IPS-NIHi11 (cell line): ENCODE measurements at regions not wholly inside any gene's neighbourhood (a gene's known extent, or its start where the extent isn't known, plus 50 kb on each side); places are given as distances from the start of the nearest gene placed in this dataset.

Experiments used
- DNase-seq: peaks from one replicate; pipeline ENCODE4 v3.0.0; 2012; ENCODE audit warnings: mixed read lengths, low spot score

- no peak for DNase-seq
Observed at GRCh38 chr3:107263269-107264021, 113.8 kb upstream of the CCDC54 start.

GRCh38 chr3:107264888-107265287 lies 112.4 kb upstream of the CCDC54 start:
- peak; percentile 8 for DNase-seq

DNA sequence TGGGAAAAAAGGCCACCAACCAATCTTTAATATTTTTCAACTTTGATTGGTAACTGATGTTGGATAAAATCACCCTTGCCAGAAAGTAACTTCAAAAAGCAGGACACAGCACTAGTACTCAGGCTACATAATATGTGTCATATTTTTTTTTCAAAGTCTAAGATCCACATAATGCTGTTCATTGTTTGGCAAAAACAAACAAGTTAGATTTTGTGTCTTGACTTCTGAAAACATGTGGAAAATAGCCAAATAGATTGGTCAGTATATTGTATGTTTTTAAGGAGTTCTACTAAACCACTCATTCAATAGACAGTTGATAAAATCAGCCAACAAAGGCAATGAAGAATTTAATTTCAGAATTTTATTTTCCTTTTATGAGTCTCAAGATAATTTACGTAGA lies 111.7 kb upstream of the CCDC54 start:
- DNase-seq = no peak

GRCh38 chr3:107268469-107268868 lies 108.8 kb upstream of the CCDC54 start:
- DNase-seq = no peak

- no peak for DNase-seq
Observed at GRCh38 chr3:107269136-107269535, 108.1 kb upstream of the CCDC54 start.

DNA sequence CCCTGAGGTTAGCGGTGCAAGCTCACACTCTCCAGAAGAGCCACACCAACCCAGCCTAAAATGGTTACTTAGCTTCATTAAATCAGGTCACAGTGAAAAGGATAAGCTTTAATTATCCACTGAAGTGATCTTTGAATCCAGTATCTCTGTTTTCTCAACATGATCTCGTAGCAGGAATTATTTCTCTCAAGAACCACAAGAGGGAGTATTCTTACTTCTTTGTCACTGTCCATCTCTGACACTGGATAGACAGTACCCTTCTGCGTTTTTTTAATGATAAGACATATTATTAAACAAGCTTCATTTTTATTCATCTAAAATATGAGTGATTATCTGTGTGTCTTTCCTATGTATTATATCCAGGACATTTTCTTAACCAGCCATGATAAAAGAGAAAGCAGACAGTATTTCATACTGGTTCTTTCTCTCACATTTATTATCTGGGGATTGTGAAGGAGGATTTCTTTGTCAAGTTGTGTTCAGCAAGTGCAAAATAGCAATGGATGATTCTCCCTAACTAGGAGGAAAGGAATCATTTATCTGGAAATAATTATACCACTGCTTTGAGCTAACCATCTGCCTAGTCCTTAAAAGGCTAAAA lies 105.4 kb upstream of the CCDC54 start:
- DNase-seq = peak; percentile 33

DNA sequence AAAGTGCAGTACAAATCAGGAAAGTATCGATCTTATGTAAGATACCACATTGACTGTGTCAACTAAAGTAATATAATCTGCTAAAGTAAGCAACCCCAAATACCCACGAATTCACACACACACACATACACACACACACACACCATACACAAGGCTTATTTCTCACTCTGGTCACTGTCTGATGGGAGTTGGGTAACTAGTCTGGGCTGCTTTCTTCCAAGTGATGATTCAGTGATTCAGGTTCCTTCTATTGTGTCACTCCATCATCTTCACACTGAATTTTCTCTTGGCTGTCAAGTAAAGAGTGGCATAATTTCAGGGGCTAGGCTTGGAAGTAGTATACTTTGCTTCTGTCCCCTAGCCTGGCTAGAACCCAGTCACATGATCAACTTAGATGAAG lies 104.8 kb upstream of the CCDC54 start:
- DNase-seq = no peak

DNA sequence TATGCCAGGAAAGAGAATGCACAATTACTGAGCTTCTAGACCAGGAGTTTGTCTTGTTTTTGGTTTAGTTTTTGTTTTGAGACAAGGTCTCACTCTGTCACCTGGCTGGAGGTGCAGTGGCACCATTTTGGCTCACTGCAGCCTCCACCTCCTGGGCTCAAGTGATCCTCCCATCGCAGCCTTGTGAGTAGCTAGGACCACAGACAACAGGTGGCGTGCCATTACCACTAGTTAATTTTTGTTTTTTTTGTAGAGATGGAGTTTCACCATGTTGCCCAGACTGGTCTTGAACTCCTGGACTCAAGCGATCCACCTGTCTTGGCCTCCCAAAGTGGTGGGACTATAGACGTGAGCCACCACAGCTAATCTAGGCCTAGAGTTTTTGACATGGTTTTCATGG lies 104.4 kb upstream of the CCDC54 start:
- DNase-seq = no peak

DNA sequence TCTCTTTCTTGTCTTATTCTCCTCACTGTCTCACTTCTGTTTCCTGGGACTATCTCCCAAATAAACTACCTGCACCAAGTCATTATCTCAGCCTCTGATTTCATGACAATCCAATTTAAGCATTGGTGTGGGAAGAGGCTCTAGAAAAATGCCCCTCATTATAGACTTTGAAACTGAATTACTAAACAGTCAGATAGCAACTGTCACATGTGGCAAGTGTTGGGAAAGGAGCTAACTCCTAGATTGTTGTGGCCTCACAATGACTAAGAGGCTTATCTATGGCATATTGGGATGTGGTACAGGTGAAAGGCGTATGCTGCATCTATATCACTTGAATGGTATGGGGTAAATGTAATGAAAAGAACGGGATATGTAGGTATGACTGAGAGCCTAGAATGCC lies 103.5 kb upstream of the CCDC54 start:
- DNase-seq = no peak

GRCh38 chr3:107275511-107275910 lies 101.7 kb upstream of the CCDC54 start:
- DNase-seq = no peak

GRCh38 chr3:107283948-107284347 lies 93.3 kb upstream of the CCDC54 start:
- DNase-seq = no peak

GRCh38 chr3:107284612-107285011 lies 92.6 kb upstream of the CCDC54 start:
- DNase-seq = no peak

GRCh38 chr3:107285197-107285596 lies 92.0 kb upstream of the CCDC54 start:
- peak; percentile 66 for DNase-seq

- no peak for DNase-seq
Observed at GRCh38 chr3:107289354-107289753, 87.9 kb upstream of the CCDC54 start.

- no peak for DNase-seq
Observed at GRCh38 chr3:107294117-107294516, 83.1 kb upstream of the CCDC54 start.

DNA sequence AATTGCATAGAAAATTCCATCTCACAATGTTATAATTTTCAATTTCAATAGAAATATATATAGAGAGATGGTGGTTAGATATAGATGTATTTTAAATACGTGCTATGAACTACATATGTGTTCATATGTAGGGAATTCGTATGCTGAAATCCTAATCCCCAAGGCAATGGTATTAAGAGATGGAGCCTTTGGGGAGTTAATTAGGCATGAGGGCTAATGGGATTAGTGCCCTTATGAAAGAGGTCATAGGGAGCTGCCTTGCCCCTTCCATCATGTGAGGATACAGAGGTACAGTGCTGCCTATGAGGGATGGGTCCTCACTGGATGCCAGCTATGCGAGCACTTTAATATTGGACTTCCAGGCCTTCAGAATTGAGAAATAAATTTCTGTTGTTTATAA lies 79.6 kb upstream of the CCDC54 start:
- no peak for DNase-seq

- DNase-seq = no peak
Observed at GRCh38 chr3:107307205-107307604, 70.0 kb upstream of the CCDC54 start.

DNA sequence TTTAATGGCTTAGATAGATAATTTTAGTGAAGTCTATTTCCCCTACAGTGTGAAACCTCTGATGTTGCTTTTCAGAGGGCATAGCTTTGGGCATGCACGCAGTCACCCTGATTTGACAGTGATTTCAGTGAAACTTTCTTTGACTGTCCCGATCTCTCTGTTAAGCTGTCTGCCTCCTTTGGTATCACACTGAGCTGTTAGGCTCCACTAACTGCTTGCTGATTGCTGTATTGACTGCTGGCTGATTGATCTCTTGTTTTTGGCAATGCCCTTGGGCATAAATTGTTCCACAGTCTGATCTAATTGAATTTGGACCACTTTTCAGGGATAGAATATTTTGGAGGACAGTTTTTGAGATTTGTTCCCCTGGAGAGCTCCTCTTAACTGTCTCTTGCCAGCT lies 68.5 kb upstream of the CCDC54 start:
- no peak for DNase-seq

DNA sequence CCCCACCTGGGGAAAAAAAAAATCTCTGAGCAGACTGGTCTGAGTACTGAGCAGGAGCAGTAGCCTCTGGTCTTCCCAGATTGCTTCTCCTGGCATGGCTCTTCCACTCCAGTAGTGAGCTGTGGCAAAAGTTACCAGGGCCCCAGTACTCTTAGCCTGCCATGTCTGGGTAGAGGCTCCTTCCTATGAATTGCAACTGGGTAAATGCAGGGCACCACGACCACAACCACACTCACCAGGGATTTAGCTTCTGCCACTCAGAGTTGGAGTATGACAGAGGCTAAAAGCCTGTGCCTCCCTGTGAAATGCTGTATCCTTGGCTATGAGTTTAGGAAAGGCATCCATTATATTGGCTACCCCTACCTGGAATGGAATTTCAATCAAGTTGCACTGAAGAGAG lies 67.9 kb upstream of the CCDC54 start:
- DNase-seq = no peak

GRCh38 chr3:107313711-107314110 lies 63.5 kb upstream of the CCDC54 start:
- no peak for DNase-seq

- DNase-seq = no peak
Observed at GRCh38 chr3:107315141-107315540, 62.1 kb upstream of the CCDC54 start.

DNA sequence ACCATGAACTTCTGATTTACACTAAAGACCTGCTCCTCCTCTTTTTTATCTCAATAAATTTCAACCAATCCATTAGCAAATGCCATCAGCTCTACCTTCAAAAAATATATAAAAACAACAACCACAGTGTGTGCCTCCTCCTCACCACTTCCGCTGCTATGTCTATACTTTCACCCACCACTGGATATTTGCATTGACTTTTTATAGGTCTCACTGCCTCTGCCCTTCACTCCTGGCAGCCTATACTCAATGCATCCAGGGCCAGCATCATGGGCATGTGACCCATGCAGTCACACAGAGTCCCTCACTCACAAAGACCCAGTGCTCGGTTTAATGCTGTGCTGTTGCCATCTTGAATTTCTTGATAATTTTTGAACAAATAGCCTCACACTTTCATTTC lies 53.5 kb upstream of the CCDC54 start:
- DNase-seq = no peak

GRCh38 chr3:107325446-107325845 lies 51.8 kb upstream of the CCDC54 start:
- DNase-seq = no peak
